ENCODE measurements at regions not wholly inside any gene's neighbourhood (a gene's known extent, or its start where the extent isn't known, plus 50 kb on each side); places are given as distances from the start of the nearest gene placed in this dataset.

- no peaks in the 10 kb centered on the region for H3K27me3 ChIP-seq (ENCODE audit: insufficient read depth in 3 of 3, low read length in 2 of 3)
- H3K4me3 ChIP-seq, result no peak overlapping the region
- no peak for TF ChIP-seq CTCF (IDR thresholded peaks at IDR 0.05)
- H3K36me3 ChIP-seq (ENCODE audit: insufficient read depth in 1 of 2, low read depth in 1 of 2), result no peaks in the 10 kb centered on the region
- ATAC-seq (no peak), DNase-seq (no peak)
- H3K27ac ChIP-seq, result no peak overlapping the region
- no peaks in the 10 kb centered on the region for H3K9me3 ChIP-seq
- intact Hi-C loops (cut with DNase I), result no loop called here
- WGBS, 3 donors, result 65 to 77% (median 75%) methylated on average over 1 of the region's 1 CpG
- H3K4me1 ChIP-seq, result no peaks in the 10 kb centered on the region
These were observed 370.5 kb upstream of the HS3ST1 start for GRCh38 chr4:11799196-11799595.

GRCh38 chr4:11791797-11792196 is 363.1 kb upstream of the HS3ST1 start:
- no peak overlapping the region for H3K27ac ChIP-seq
- no peaks in the 10 kb centered on the region for H3K36me3 ChIP-seq (ENCODE audit: insufficient read depth in 1 of 2, low read depth in 1 of 2)
- TF ChIP-seq CTCF (IDR thresholded peaks at IDR 0.05), result no peak
- no peaks in the 10 kb centered on the region for H3K27me3 ChIP-seq (ENCODE audit: insufficient read depth in 3 of 3, low read length in 2 of 3)
- ATAC-seq, result no peak
- 62 to 71% (median 67%) methylated on average over 3 of the region's 3 CpGs for WGBS, 3 donors
- DNase-seq, result no peak
- intact Hi-C loops (cut with DNase I), result no loop called here
- H3K9me3 ChIP-seq, result no peaks in the 10 kb centered on the region
- no peak overlapping the region for H3K4me3 ChIP-seq
- H3K4me1 ChIP-seq, result no peaks in the 10 kb centered on the region

GRCh38 chr4:11790230-11790629 is 361.5 kb upstream of the HS3ST1 start:
- WGBS, 3 donors, result 80 to 90% (median 89%) methylated on average over 4 of the region's 4 CpGs
- intact Hi-C loops (cut with DNase I), result no loop called here
- Histone ChIP-seq H3K27me3 (ENCODE audit: insufficient read depth in 3 of 3, low read length in 2 of 3) (no peaks in the 10 kb centered on the region), H3K9me3 (no peaks in the 10 kb centered on the region), H3K4me1 (no peaks in the 10 kb centered on the region), H3K36me3 (ENCODE audit: insufficient read depth in 1 of 2, low read depth in 1 of 2) (no peaks in the 10 kb centered on the region), H3K27ac (no peak overlapping the region), H3K4me3 (no peak overlapping the region)
- DNase-seq, result no peak
- no peak for TF ChIP-seq CTCF (IDR thresholded peaks at IDR 0.05)
- ATAC-seq, result no peak

- intact Hi-C loops (cut with DNase I), result no loop called here
- H3K4me1 ChIP-seq, result no peaks in the 10 kb centered on the region
- DNase-seq (no peak), ATAC-seq (no peak)
- H3K27ac ChIP-seq, result no peak overlapping the region
- 46 to 50% (median 49%) methylated on average over 1 of the region's 1 CpG for WGBS, 3 donors
- no peaks in the 10 kb centered on the region for H3K27me3 ChIP-seq (ENCODE audit: insufficient read depth in 3 of 3, low read length in 2 of 3)
- no peak overlapping the region for H3K4me3 ChIP-seq
- no peak for TF ChIP-seq CTCF (IDR thresholded peaks at IDR 0.05)
- no peaks in the 10 kb centered on the region for H3K36me3 ChIP-seq (ENCODE audit: insufficient read depth in 1 of 2, low read depth in 1 of 2)
- H3K9me3 ChIP-seq, result no peaks in the 10 kb centered on the region
These were observed 354.9 kb upstream of the HS3ST1 start for GRCh38 chr4:11783588-11783987.

- no peaks in the 10 kb centered on the region for H3K9me3 ChIP-seq
- no peaks in the 10 kb centered on the region for H3K4me1 ChIP-seq
- DNase-seq, result no peak
- no peaks in the 10 kb centered on the region for H3K36me3 ChIP-seq (ENCODE audit: insufficient read depth in 1 of 2, low read depth in 1 of 2)
- H3K4me3 ChIP-seq, result no peak overlapping the region
- intact Hi-C loops (cut with DNase I), result no loop called here
- WGBS, 3 donors, result 78 to 85% (median 84%) methylated on average over 5 of the region's 5 CpGs
- no peak overlapping the region for H3K27ac ChIP-seq
- no peak for ATAC-seq
- no peak for TF ChIP-seq CTCF (IDR thresholded peaks at IDR 0.05)
- H3K27me3 ChIP-seq (ENCODE audit: insufficient read depth in 3 of 3, low read length in 2 of 3), result no peaks in the 10 kb centered on the region
These were observed 354.2 kb upstream of the HS3ST1 start for GRCh38 chr4:11782859-11783258.
